CD14-positive monocyte (primary cell): ENCODE measurements at regions not wholly inside any gene's neighbourhood (a gene's known extent, or its start where the extent isn't known, plus 50 kb on each side); places are given as distances from the start of the nearest gene placed in this dataset.

ENCODE experiments used
- DNase-seq, 3 donors: peaks; one replicate each; pipeline ENCODE4 v3.0.0-alpha.2; 2011 to 2022
- H2AFZ ChIP-seq: 2 replicates; pipeline ENCODE4 v1.6.0; 2012; ENCODE audit warnings: mild to moderate bottlenecking, low read depth, low read length, inconsistent platforms; ENCODE audit not compliant: insufficient read depth, poor library complexity, severe bottlenecking
- H3K27ac ChIP-seq, 2 donors: 1 replicate in 1 of 2; 2 replicates in 1 of 2; pipeline ENCODE4 v1.5.1; 2012 to 2013; ENCODE audit warnings: low read length in 2 of 2, control low read depth in 1 of 2, inconsistent platforms in 1 of 2, low read depth in 1 of 2, mild to moderate bottlenecking in 1 of 2
- H3K27me3 ChIP-seq, 2 donors: one replicate each; pipeline versions ENCODE4 v1.6.0 to v1.6.1; 2011 to 2013; ENCODE audit warnings: low read length in 2 of 2; ENCODE audit not compliant: control insufficient read depth in 2 of 2, insufficient read depth in 2 of 2
- H3K36me3 ChIP-seq, 2 donors: replicated peaks in 1 of 2; 1 replicate in 1 of 2; 2 replicates in 1 of 2; pipeline versions ENCODE4 v1.5.1 to v1.6.1; 2012 to 2013; ENCODE audit warnings: low read length in 2 of 2, control low read depth in 1 of 2, inconsistent platforms in 1 of 2, mild to moderate bottlenecking in 1 of 2; ENCODE audit not compliant: insufficient read depth in 2 of 2, control insufficient read depth in 1 of 2
- H3K4me1 ChIP-seq, 2 donors: 1 replicate in 1 of 2; 2 replicates in 1 of 2; pipeline versions ENCODE4 v1.5.1 to v1.6.1; 2012 to 2013; ENCODE audit warnings: low read length in 2 of 2, control low read depth in 1 of 2, inconsistent platforms in 1 of 2, mild to moderate bottlenecking in 1 of 2, moderate library complexity in 1 of 2; ENCODE audit not compliant: insufficient read depth in 2 of 2, control insufficient read depth in 1 of 2
- H3K4me2 ChIP-seq: replicated peaks from 2 replicates; pipeline ENCODE3; 2012; ENCODE audit warnings: low read length, moderate library complexity, mild to moderate bottlenecking; ENCODE audit not compliant: poor library complexity, severe bottlenecking; ENCODE audit errors: extremely low read depth
- H3K4me3 ChIP-seq, 3 experiments: fragments of 200-600 bp in 1 of 3; sonication (generic) in 1 of 3; replicated peaks in 1 of 3; 1 replicate in 2 of 3; 2 replicates in 1 of 3; pipeline ENCODE4 v1.5.1; 2011 to 2013; ENCODE audit warnings: low read length in 3 of 3, mild to moderate bottlenecking in 3 of 3, control low read depth in 2 of 3, low read depth in 2 of 3, inconsistent platforms in 1 of 3, moderate library complexity in 1 of 3
- H3K79me2 ChIP-seq: 2 replicates; pipeline ENCODE4 v1.6.0; 2012; ENCODE audit warnings: mild to moderate bottlenecking, control low read depth, inconsistent platforms, low read length, moderate library complexity; ENCODE audit not compliant: insufficient read depth
- H3K9ac ChIP-seq: 2 replicates; pipeline ENCODE4 v1.6.0; 2017; ENCODE audit warnings: low read length, mild to moderate bottlenecking; ENCODE audit not compliant: insufficient read depth, poor library complexity, severe bottlenecking
- H3K9me3 ChIP-seq, 2 donors: replicated peaks in 1 of 2; 1 replicate in 1 of 2; 2 replicates in 1 of 2; pipeline versions ENCODE4 v1.5.1 to v1.6.1; 2012 to 2013; ENCODE audit warnings: low read length in 2 of 2, control low read depth in 1 of 2; ENCODE audit not compliant: control insufficient read depth in 1 of 2, insufficient read depth in 1 of 2
- H4K20me1 ChIP-seq: 2 replicates; pipeline ENCODE4 v1.6.0; 2012; ENCODE audit warnings: mild to moderate bottlenecking, low read length, control low read depth, moderate library complexity; ENCODE audit not compliant: insufficient read depth
- H3K27ac Mint-ChIP-seq, 7 donors: one replicate each; pipeline ENCODE4 v1.8.0; 2020; ENCODE audit warnings: mild to moderate bottlenecking in 7 of 7, mixed read lengths in 7 of 7, moderate library complexity in 6 of 7, inconsistent platforms in 2 of 7
- H3K27me3 Mint-ChIP-seq, 3 donors: one replicate each; pipeline ENCODE4 v1.8.0; 2021 to 2022; ENCODE audit warnings: low read depth in 3 of 3, mild to moderate bottlenecking in 3 of 3, mixed read lengths in 3 of 3, moderate library complexity in 3 of 3, inconsistent platforms in 1 of 3
- H3K36me3 Mint-ChIP-seq, 2 donors: one replicate each; pipeline ENCODE4 v1.8.0; 2020; ENCODE audit warnings: mixed read lengths in 2 of 2, inconsistent platforms in 1 of 2, mild to moderate bottlenecking in 1 of 2
- H3K4me1 Mint-ChIP-seq: one replicate; pipeline ENCODE4 v1.8.0; 2020; ENCODE audit warnings: mild to moderate bottlenecking, mixed read lengths
- H3K4me3 Mint-ChIP-seq, 2 donors: one replicate each; pipeline ENCODE4 v1.8.0; 2020; ENCODE audit warnings: mild to moderate bottlenecking in 2 of 2, mixed read lengths in 2 of 2, moderate library complexity in 1 of 2
- H3K9me3 Mint-ChIP-seq, 7 donors: one replicate each; pipeline ENCODE4 v1.8.0; 2020 to 2022; ENCODE audit warnings: mixed read lengths in 7 of 7, mild to moderate bottlenecking in 6 of 7, moderate library complexity in 6 of 7, inconsistent platforms in 2 of 7
- CTCF ChIP-seq: fragments of 200-600 bp; IDR thresholded peaks from one replicate; pipeline ENCODE4 v1.8.0; 2022; ENCODE audit warnings: antibody characterized with exemption, mild to moderate bottlenecking
- WGBS: methylation state at CpG from one replicate; pipeline ENCODE4 v1.1.5; 2013; ENCODE audit warnings: missing lambda C conversion rate; ENCODE audit not compliant: insufficient coverage; 5-methylcytosine and 5-hydroxymethylcytosine counted together
- intact Hi-C, 2 donors: fragments of 100-400 bp; cut with micrococcal nuclease; formaldehyde crosslinking; loops; one replicate each; pipeline versions ENCODE4 v1.15.0 to v1.15.1; 2023

DNA sequence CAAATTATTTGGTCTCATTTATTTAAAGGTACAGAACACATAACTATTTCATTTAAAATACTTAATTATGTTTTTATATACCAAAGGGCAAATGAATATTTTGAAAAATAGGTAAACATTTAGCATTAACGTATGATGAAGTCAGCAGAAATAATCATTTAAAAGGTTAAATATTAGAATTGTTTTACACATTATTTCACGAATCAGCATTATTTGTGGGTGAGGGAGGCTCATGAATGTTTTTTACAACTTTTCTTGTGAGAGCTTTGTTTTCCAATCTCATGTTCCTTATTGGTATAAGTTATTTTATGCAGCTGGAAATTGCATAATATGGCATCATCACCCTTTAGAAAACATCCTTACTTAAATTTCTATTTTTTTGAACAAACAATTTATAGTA is 73.9 kb upstream of the FSTL5 start:
- Histone ChIP-seq H3K4me1 (no peaks in the 10 kb centered on the region), H2AFZ (no peak overlapping the region), H3K27ac (no peak overlapping the region), H3K9me3 (no peaks in the 10 kb centered on the region), H3K4me3 (no peak overlapping the region), H3K9ac (no peak overlapping the region), H3K27me3 (no peaks in the 10 kb centered on the region), H3K36me3 (no peaks in the 10 kb centered on the region), H3K79me2 (no peaks in the 10 kb centered on the region), H4K20me1 (no peaks in the 10 kb centered on the region), H3K4me2 (no peak overlapping the region)
- Mint-ChIP-seq H3K4me3 (no peak overlapping the region), H3K36me3 (no peaks in the 10 kb centered on the region), H3K27ac (no peak overlapping the region), H3K27me3 (no peaks in the 10 kb centered on the region), H3K4me1 (no peaks in the 10 kb centered on the region), H3K9me3 (peaks cover 0 to 7% (median 4%) of the 10 kb centered on the region in 7 donors)
- no peak for TF ChIP-seq CTCF
- DNase-seq: no peak
- intact Hi-C loops: no loop called here
- WGBS: no CpG with 5 or more reads among the region's 2 CpGs

- Mint-ChIP-seq H3K27ac (no peak overlapping the region), H3K4me3 (no peak overlapping the region), H3K27me3 (no peaks in the 10 kb centered on the region), H3K4me1 (no peaks in the 10 kb centered on the region), H3K36me3 (no peaks in the 10 kb centered on the region), H3K9me3 (peaks cover 0 to 6% (median 4%) of the 10 kb centered on the region in 7 donors)
- Histone ChIP-seq H3K4me2 (no peak overlapping the region), H3K4me1 (no peaks in the 10 kb centered on the region), H3K4me3 (no peak overlapping the region), H3K27ac (no peak overlapping the region), H4K20me1 (no peaks in the 10 kb centered on the region), H2AFZ (no peak overlapping the region), H3K36me3 (no peaks in the 10 kb centered on the region), H3K79me2 (no peaks in the 10 kb centered on the region), H3K27me3 (no peaks in the 10 kb centered on the region), H3K9ac (no peak overlapping the region), H3K9me3 (peaks cover 5 to 9% of the 10 kb centered on the region in 2 donors)
- no peak for TF ChIP-seq CTCF
- WGBS: no CpG with 5 or more reads among the region's 3 CpGs
- DNase-seq: no peak
- intact Hi-C loops: no loop called here
Measured at GRCh38 chr4:162234595-162234994, 70.8 kb upstream of the FSTL5 start.
